Keratinocyte (primary cell): ENCODE measurements at regions not wholly inside any gene's neighbourhood (a gene's known extent, or its start where the extent isn't known, plus 50 kb on each side); places are given as distances from the start of the nearest gene placed in this dataset.

Experiments used
- DNase-seq: peaks from one replicate; pipeline ENCODE4 v3.0.0-alpha.2; 2011; ENCODE audit warnings: low read depth, missing footprints, low spot score
- FAIRE-seq: peaks from 2 replicates; lab custom pipeline; 2011; peaks lifted over from hg19 to GRCh38; lab: Jason Lieb, UNC
- H2AFZ ChIP-seq: 2 replicates; pipeline ENCODE4 v1.6.0; 2012; ENCODE audit warnings: low read length, control low read depth, inconsistent platforms; ENCODE audit not compliant: control insufficient read depth
- H3K27ac ChIP-seq: 2 replicates; pipeline ENCODE4 v1.5.1; 2011; ENCODE audit warnings: low read length; ENCODE audit not compliant: control insufficient read depth, insufficient read depth
- H3K27me3 ChIP-seq: 3 replicates; pipeline ENCODE4 v1.6.0; 2011; ENCODE audit warnings: low read length; ENCODE audit not compliant: control insufficient read depth, insufficient read depth; ENCODE audit errors: extremely low read depth
- H3K36me3 ChIP-seq, 2 experiments: 2 replicates in 1 of 2; 3 replicates in 1 of 2; pipeline ENCODE4 v1.5.1; 2011; ENCODE audit warnings: low read length in 2 of 2, mild to moderate bottlenecking in 1 of 2; ENCODE audit not compliant: control insufficient read depth in 2 of 2, insufficient read depth in 2 of 2; ENCODE audit errors: extremely low read depth in 1 of 2
- H3K4me1 ChIP-seq: 3 replicates; pipeline ENCODE4 v1.5.1; 2011; ENCODE audit warnings: low read length; ENCODE audit not compliant: control insufficient read depth, insufficient read depth; ENCODE audit errors: extremely low read depth
- H3K4me2 ChIP-seq: 3 replicates; pipeline ENCODE4 v1.6.0; 2011; ENCODE audit warnings: low read depth, low read length; ENCODE audit not compliant: control insufficient read depth, insufficient read depth; ENCODE audit errors: extremely low read depth
- H3K4me3 ChIP-seq, 3 experiments: fragments of 200-600 bp in 1 of 3; sonication (generic) in 1 of 3; 2 replicates in 2 of 3; 3 replicates in 1 of 3; pipeline ENCODE4 v1.5.1; 2011 to 2016; ENCODE audit warnings: low read length in 3 of 3, mild to moderate bottlenecking in 3 of 3, control low read depth in 2 of 3, inconsistent platforms in 1 of 3, low read depth in 1 of 3, mixed read lengths in 1 of 3, mixed run types in 1 of 3, moderate library complexity in 1 of 3; ENCODE audit not compliant: control insufficient read depth in 2 of 3, insufficient read depth in 2 of 3; ENCODE audit errors: extremely low read depth in 1 of 3
- H3K79me2 ChIP-seq: 2 replicates; pipeline ENCODE4 v1.6.0; 2012; ENCODE audit warnings: low read length; ENCODE audit not compliant: control insufficient read depth, insufficient read depth
- H3K9ac ChIP-seq: 3 replicates; pipeline ENCODE4 v1.6.0; 2011; ENCODE audit warnings: low read length; ENCODE audit not compliant: control insufficient read depth, insufficient read depth; ENCODE audit errors: extremely low read depth
- H3K9me1 ChIP-seq: 3 replicates; pipeline ENCODE4 v1.6.0; 2011; ENCODE audit warnings: low read length; ENCODE audit not compliant: control insufficient read depth, insufficient read depth; ENCODE audit errors: extremely low read depth
- H3K9me3 ChIP-seq: 2 replicates; pipeline ENCODE4 v1.5.1; 2012; ENCODE audit warnings: low read depth, low read length; ENCODE audit not compliant: control insufficient read depth
- H4K20me1 ChIP-seq: 3 replicates; pipeline ENCODE4 v1.6.0; 2011; ENCODE audit warnings: low read length; ENCODE audit not compliant: control insufficient read depth, insufficient read depth; ENCODE audit errors: extremely low read depth
- EZH2 ChIP-seq: IDR thresholded peaks from one replicate; pipeline ENCODE4 v1.6.1; 2012; ENCODE audit warnings: inconsistent platforms, mild to moderate bottlenecking, low read length, moderate library complexity
- dilution Hi-C: fragments of 300-500 bp; cut with MboI; formaldehyde crosslinking; loops from one replicate; pipeline ENCODE4 v1.7.0; 2020; ENCODE audit warnings: low sequenced_read_pairs; ENCODE audit not compliant: extremely low pct_ligation_motif_present
- TF ChIP-seq, protein P1 (sequence below), 3 experiments: IDR thresholded peaks in 1 of 3; conservative IDR thresholded peaks in 1 of 3; optimal IDR thresholded peaks in 1 of 3; 2 replicates in 2 of 3; 3 replicates in 1 of 3; pipeline versions ENCODE3 to v1.5.1; 2011; ENCODE audit warnings: low read length in 3 of 3, mild to moderate bottlenecking in 3 of 3, moderate library complexity in 2 of 3, control low read depth in 1 of 3, inconsistent platforms in 1 of 3; ENCODE audit not compliant: insufficient read depth in 2 of 3; ENCODE audit errors: extremely low read depth in 1 of 3

DNA sequence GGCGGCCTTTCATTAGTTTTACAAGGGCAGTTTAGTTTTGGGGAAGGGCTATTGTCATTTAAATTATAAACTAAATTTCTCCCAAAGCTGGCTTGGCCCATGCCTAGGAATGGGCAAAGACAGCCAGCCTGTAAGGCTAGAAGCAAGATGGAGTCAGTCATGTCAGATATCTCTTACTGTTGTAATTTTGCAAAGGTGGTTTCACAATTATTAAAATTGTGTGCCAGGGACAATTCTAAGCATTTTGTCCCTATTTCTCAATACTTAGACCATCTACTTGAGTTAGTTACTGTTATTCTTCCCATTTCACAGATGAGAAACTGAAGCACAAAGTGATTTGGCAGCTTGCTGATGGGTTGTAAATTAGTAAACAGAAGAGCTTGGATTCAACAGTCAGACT lies 467.7 kb upstream of the GOT2 start:
- Histone ChIP-seq H3K9me3 (no peaks in the 10 kb centered on the region), H3K36me3 (no peaks in the 10 kb centered on the region), H3K27ac (no peak overlapping the region), H3K4me3 (no peak overlapping the region), H2AFZ (no peak overlapping the region), H4K20me1 (no peaks in the 10 kb centered on the region), H3K4me2 (no peak overlapping the region), H3K4me1 (no peaks in the 10 kb centered on the region), H3K9me1 (no peaks in the 10 kb centered on the region), H3K79me2 (no peaks in the 10 kb centered on the region), H3K9ac (no peak overlapping the region), H3K27me3 (no peaks in the 10 kb centered on the region)
- no peak for FAIRE-seq
- dilution Hi-C loops, result no loop called here
- no peak for DNase-seq
- TF ChIP-seq, protein P1, sequence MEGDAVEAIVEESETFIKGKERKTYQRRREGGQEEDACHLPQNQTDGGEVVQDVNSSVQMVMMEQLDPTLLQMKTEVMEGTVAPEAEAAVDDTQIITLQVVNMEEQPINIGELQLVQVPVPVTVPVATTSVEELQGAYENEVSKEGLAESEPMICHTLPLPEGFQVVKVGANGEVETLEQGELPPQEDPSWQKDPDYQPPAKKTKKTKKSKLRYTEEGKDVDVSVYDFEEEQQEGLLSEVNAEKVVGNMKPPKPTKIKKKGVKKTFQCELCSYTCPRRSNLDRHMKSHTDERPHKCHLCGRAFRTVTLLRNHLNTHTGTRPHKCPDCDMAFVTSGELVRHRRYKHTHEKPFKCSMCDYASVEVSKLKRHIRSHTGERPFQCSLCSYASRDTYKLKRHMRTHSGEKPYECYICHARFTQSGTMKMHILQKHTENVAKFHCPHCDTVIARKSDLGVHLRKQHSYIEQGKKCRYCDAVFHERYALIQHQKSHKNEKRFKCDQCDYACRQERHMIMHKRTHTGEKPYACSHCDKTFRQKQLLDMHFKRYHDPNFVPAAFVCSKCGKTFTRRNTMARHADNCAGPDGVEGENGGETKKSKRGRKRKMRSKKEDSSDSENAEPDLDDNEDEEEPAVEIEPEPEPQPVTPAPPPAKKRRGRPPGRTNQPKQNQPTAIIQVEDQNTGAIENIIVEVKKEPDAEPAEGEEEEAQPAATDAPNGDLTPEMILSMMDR (optimal IDR thresholded peaks at IDR 0.05 in 1 of 3, IDR thresholded peaks at IDR 0.05 in 1 of 3, conservative IDR thresholded peaks at IDR 0.05 in 1 of 3; ENCODE audit: extremely low read depth in 1 of 3, insufficient read depth in 2 of 3, low read length in 3 of 3), result no peak
- TF ChIP-seq EZH2, result no peak

DNA sequence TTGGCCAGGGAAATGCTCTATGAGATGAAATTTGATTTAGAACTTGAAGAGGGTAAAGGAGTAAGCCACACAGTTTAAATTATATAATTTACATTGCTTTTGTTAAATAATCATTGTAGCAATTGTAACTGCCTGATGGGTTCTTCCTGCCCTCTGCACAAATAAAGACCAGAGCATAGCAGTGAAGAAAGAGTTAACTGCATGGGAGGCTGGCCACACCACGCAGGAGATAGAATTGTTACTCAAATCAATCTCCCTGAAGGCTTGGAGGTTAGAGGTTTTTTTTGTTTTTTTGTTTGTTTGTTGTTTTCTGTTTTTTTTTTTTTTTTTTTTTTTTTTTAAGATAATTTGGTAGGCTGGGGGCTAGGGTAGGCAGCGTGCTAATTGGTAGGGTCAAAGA lies 467.0 kb upstream of the GOT2 start:
- H2AFZ ChIP-seq, result no peak overlapping the region
- no peaks in the 10 kb centered on the region for H3K9me1 ChIP-seq
- DNase-seq, result no peak
- FAIRE-seq, result no peak
- H3K27ac ChIP-seq, result no peak overlapping the region
- H3K4me1 ChIP-seq, result no peaks in the 10 kb centered on the region
- dilution Hi-C loops, result no loop called here
- H3K79me2 ChIP-seq, result no peaks in the 10 kb centered on the region
- H3K36me3 ChIP-seq, result no peaks in the 10 kb centered on the region
- H3K9me3 ChIP-seq, result no peaks in the 10 kb centered on the region
- H3K9ac ChIP-seq, result no peak overlapping the region
- H4K20me1 ChIP-seq, result no peaks in the 10 kb centered on the region
- TF ChIP-seq, protein P1 (optimal IDR thresholded peaks at IDR 0.05 in 1 of 3, IDR thresholded peaks at IDR 0.05 in 1 of 3, conservative IDR thresholded peaks at IDR 0.05 in 1 of 3; ENCODE audit: extremely low read depth in 1 of 3, insufficient read depth in 2 of 3, low read length in 3 of 3), result no peak
- TF ChIP-seq EZH2, result no peak
- H3K4me2 ChIP-seq, result no peak overlapping the region
- H3K4me3 ChIP-seq, result no peak overlapping the region
- H3K27me3 ChIP-seq, result no peaks in the 10 kb centered on the region
